ENCODE measurements at regions not wholly inside any gene's neighbourhood (a gene's known extent, or its start where the extent isn't known, plus 50 kb on each side); places are given as distances from the start of the nearest gene placed in this dataset.

DNA sequence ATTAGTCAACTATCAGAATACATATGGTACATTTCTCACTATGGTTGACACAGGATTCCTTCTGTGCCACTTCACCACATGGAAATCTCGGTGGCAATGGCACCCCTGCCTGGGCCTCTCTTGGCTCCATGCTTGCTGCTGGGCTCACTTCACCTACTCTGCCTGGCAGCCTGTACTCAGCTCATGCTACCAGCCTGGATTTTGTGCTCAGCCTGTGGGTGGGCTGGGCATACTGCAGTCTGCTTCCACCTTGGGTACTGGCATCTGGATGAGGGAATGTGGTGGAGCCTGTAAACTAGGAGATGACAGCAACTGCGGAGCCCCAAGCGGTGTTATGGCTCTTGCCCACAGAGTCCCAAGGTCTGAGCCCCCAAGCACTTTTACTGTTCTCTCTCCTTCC is 604.1 kb downstream of the MTRR start:
- Histone ChIP-seq H3K4me3 (ENCODE audit: low read depth, low read length) (no peak overlapping the region), H3K9me3 (ENCODE audit: control insufficient read depth, insufficient read depth, low read length) (peaks cover 9% of the 10 kb centered on the region), H3K27ac (ENCODE audit: low read depth, low read length) (no peak overlapping the region), H3K27me3 (ENCODE audit: control insufficient read depth, insufficient read depth, low read length) (no peaks in the 10 kb centered on the region)
- DNase-seq (ENCODE audit: low read depth, low spot score), result no peak
- POLR2A ChIA-PET, result no interaction called here
- CTCF ChIA-PET, result no interaction called here
- TF ChIP-seq, protein P1, sequence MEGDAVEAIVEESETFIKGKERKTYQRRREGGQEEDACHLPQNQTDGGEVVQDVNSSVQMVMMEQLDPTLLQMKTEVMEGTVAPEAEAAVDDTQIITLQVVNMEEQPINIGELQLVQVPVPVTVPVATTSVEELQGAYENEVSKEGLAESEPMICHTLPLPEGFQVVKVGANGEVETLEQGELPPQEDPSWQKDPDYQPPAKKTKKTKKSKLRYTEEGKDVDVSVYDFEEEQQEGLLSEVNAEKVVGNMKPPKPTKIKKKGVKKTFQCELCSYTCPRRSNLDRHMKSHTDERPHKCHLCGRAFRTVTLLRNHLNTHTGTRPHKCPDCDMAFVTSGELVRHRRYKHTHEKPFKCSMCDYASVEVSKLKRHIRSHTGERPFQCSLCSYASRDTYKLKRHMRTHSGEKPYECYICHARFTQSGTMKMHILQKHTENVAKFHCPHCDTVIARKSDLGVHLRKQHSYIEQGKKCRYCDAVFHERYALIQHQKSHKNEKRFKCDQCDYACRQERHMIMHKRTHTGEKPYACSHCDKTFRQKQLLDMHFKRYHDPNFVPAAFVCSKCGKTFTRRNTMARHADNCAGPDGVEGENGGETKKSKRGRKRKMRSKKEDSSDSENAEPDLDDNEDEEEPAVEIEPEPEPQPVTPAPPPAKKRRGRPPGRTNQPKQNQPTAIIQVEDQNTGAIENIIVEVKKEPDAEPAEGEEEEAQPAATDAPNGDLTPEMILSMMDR (IDR thresholded peaks at IDR 0.05; ENCODE audit: low read depth, low read length), result no peak

DNA sequence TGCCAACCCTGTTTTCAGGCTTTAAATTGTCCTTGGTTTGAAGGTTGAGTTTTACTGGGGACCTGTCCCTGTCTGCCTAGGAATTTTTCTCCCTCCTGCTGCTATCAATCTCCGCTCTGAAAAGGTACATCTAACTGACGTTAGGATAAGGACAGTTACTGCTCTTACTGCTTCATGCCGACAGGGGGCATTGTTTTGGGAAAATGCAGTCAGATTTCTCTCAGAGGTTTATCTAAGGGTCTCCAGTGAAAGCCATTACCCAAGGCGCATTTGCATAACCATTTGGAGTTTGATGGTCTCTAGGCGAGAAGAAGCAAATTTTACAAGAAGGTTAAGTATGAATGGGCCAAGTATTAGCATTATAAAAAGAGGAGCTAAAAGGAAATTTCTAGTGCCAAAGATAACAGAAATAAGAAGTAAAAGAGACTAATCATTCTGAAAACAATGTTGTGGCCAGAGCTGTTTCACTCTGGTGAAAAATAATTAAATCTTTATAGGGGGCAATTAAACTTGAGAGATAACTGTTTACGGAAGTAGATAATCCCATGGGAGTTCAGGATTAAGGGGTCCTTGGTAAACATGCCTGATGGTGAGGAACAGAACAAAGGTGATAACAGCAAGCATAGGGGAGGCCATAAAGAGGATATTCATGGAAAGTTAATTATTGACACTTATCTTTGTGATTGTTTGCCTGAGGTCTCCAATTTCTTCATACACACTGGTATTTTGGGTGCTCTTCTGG is 605.0 kb downstream of the MTRR start:
- no peak overlapping the region for H3K27ac ChIP-seq (ENCODE audit: low read depth, low read length)
- H3K4me3 ChIP-seq (ENCODE audit: low read depth, low read length), result no peak overlapping the region
- peaks cover 9% of the 10 kb centered on the region for H3K9me3 ChIP-seq (ENCODE audit: control insufficient read depth, insufficient read depth, low read length)
- TF ChIP-seq, protein P1 (IDR thresholded peaks at IDR 0.05; ENCODE audit: low read depth, low read length), result peak; percentile 42
- ChIA-PET POLR2A (no interaction called here), CTCF (no interaction called here)
- H3K27me3 ChIP-seq (ENCODE audit: control insufficient read depth, insufficient read depth, low read length), result no peaks in the 10 kb centered on the region
- no peak for DNase-seq (ENCODE audit: low read depth, low spot score)

DNA sequence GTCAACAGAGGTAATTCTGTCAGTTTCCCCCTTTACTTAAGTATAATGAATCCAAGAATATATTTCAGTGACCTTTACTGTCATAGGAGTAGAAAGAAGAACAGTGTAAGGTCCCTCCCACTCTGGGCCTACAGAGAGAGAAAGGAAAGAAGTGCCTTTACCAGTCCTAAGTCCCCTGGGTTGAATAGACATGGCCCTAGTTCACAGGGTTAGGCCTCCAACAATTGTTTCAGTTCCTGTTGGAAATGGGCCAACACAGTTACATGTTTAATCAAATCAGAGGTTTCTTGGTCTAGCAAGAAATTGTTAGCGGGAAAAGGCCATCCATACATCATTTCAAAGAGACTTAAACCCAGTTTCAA is 605.6 kb downstream of the MTRR start:
- Histone ChIP-seq H3K9me3 (ENCODE audit: control insufficient read depth, insufficient read depth, low read length) (peaks cover 9% of the 10 kb centered on the region), H3K27me3 (ENCODE audit: control insufficient read depth, insufficient read depth, low read length) (no peaks in the 10 kb centered on the region), H3K27ac (ENCODE audit: low read depth, low read length) (no peak overlapping the region), H3K4me3 (ENCODE audit: low read depth, low read length) (no peak overlapping the region)
- TF ChIP-seq, protein P1 (IDR thresholded peaks at IDR 0.05; ENCODE audit: low read depth, low read length), result no peak
- DNase-seq (ENCODE audit: low read depth, low spot score), result no peak
- ChIA-PET POLR2A (no interaction called here), CTCF (no interaction called here)

DNA sequence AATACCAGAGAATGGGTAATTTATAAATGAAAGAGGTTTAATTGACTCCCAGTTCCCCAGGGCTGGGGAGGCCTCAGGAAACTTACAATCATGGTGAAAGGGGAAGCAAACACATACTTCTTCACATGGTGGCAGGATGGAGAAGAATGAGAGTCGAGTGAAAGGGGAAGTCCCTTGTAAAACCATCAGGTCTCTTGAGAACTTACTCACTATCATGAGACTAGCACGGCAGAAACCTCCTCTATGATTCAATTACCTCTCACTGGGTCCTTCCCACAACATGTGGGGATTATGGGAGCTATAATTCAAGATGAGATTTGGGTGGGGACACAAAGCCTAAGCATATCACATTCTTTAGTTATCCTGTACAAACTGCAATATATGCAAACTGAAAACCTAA is 609.4 kb downstream of the MTRR start:
- DNase-seq (ENCODE audit: low read depth, low spot score), result no peak
- ChIA-PET CTCF (interaction anchor here (1.1 kb wide), 1 partner anchor 137 kb away, joined by 5 read pairs; no protein-coding TSS in a partner anchor), POLR2A (no interaction called here)

DNA sequence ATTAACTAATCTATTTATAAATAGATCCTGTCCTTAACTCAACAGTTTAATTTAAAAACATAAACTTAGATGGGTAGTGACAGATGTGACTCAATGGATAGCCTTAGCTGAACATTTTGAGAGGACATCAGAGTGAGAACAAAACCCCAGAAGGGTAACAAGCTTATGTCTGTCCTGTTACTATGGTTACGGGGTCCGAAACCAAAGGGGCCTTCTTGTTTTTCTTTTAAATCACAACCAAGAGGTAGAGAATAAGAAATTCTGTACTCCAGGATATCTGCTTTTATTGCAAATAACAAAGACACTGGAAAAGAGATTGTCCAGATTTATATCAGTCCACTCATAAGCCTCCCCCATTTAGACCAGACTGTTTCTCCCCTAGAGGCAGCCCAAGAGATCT is 612.1 kb downstream of the MTRR start:
- H3K27ac ChIP-seq (ENCODE audit: low read depth, low read length), result no peak overlapping the region
- no peaks in the 10 kb centered on the region for H3K9me3 ChIP-seq (ENCODE audit: control insufficient read depth, insufficient read depth, low read length)
- TF ChIP-seq, protein P1 (IDR thresholded peaks at IDR 0.05; ENCODE audit: low read depth, low read length), result no peak
- H3K4me3 ChIP-seq (ENCODE audit: low read depth, low read length), result no peak overlapping the region
- no peak for DNase-seq (ENCODE audit: low read depth, low spot score)
- H3K27me3 ChIP-seq (ENCODE audit: control insufficient read depth, insufficient read depth, low read length), result no peaks in the 10 kb centered on the region
- POLR2A ChIA-PET, result no interaction called here
- CTCF ChIA-PET, result no interaction called here

More for the DNA sequence above, 609.4 kb downstream of the MTRR start:
- TF ChIP-seq, protein P1 (IDR thresholded peaks at IDR 0.05; ENCODE audit: low read depth, low read length), result no peak
- no peak overlapping the region for H3K27ac ChIP-seq (ENCODE audit: low read depth, low read length)
- H3K9me3 ChIP-seq (ENCODE audit: control insufficient read depth, insufficient read depth, low read length), result no peaks in the 10 kb centered on the region
- H3K4me3 ChIP-seq (ENCODE audit: low read depth, low read length), result no peak overlapping the region
- H3K27me3 ChIP-seq (ENCODE audit: control insufficient read depth, insufficient read depth, low read length), result no peaks in the 10 kb centered on the region

Data from AG04450 (cell line).